H9 (cell line): ENCODE measurements at regions not wholly inside any gene's neighbourhood (a gene's known extent, or its start where the extent isn't known, plus 50 kb on each side); places are given as distances from the start of the nearest gene placed in this dataset.

Experiments used
- DNase-seq: peaks from one replicate; pipeline ENCODE4 v3.0.0-alpha.2; 2017
- H2AFZ ChIP-seq: one replicate; pipeline ENCODE4 v1.6.1; 2013; ENCODE audit warnings: mild to moderate bottlenecking, low read length, control low read depth, moderate library complexity
- H2AK5ac ChIP-seq: 2 replicates; pipeline ENCODE4 v1.6.1; 2013; ENCODE audit warnings: low read length, control low read depth, mixed read lengths; ENCODE audit not compliant: insufficient read length
- H2BK120ac ChIP-seq: one replicate; pipeline ENCODE4 v1.6.1; 2013; ENCODE audit warnings: low read depth, mild to moderate bottlenecking, low read length, control low read depth, inconsistent platforms; ENCODE audit not compliant: poor library complexity, severe bottlenecking
- H2BK12ac ChIP-seq: 2 replicates; pipeline ENCODE4 v1.6.1; 2013; ENCODE audit warnings: low read length, control low read depth, mixed read lengths, low read depth; ENCODE audit not compliant: insufficient read length
- H2BK15ac ChIP-seq: 2 replicates; pipeline ENCODE4 v1.6.1; 2013; ENCODE audit warnings: low read depth, low read length, control low read depth
- H2BK20ac ChIP-seq: one replicate; pipeline ENCODE4 v1.6.1; 2013; ENCODE audit warnings: low read depth, mild to moderate bottlenecking, low read length, control low read depth, inconsistent platforms; ENCODE audit not compliant: poor library complexity, severe bottlenecking
- H2BK5ac ChIP-seq: 2 replicates; pipeline ENCODE4 v1.6.1; 2013; ENCODE audit warnings: low read length, control low read depth, mixed read lengths; ENCODE audit not compliant: insufficient read length
- H3K14ac ChIP-seq: 2 replicates; pipeline ENCODE4 v1.6.1; 2013; ENCODE audit warnings: low read length, control low read depth; ENCODE audit not compliant: insufficient read depth
- H3K18ac ChIP-seq: 2 replicates; pipeline ENCODE4 v1.6.1; 2013; ENCODE audit warnings: low read depth, mild to moderate bottlenecking, mixed read lengths, low read length, control low read depth; ENCODE audit not compliant: insufficient read length
- H3K23ac ChIP-seq: 2 replicates; pipeline ENCODE4 v1.6.1; 2013; ENCODE audit warnings: low read length, control low read depth, mixed read lengths, low read depth; ENCODE audit not compliant: insufficient read length
- H3K23me2 ChIP-seq: 2 replicates; pipeline ENCODE4 v1.6.1; 2013; ENCODE audit warnings: low read depth, mild to moderate bottlenecking, mixed read lengths, low read length, control low read depth; ENCODE audit not compliant: insufficient read length, poor library complexity, severe bottlenecking
- H3K27ac ChIP-seq: 2 replicates; pipeline ENCODE4 v1.5.1; 2013; ENCODE audit warnings: low read length, control low read depth, mixed read lengths, low read depth; ENCODE audit not compliant: insufficient read length
- H3K27me3 ChIP-seq: 2 replicates; pipeline ENCODE4 v1.6.1; 2013; ENCODE audit warnings: low read length, control low read depth, inconsistent platforms; ENCODE audit not compliant: insufficient read depth
- H3K4ac ChIP-seq: 2 replicates; pipeline ENCODE4 v1.6.1; 2013; ENCODE audit warnings: low read depth, mild to moderate bottlenecking, control low read depth, inconsistent platforms, low read length, moderate library complexity
- H3K4me1 ChIP-seq: 2 replicates; pipeline ENCODE4 v1.6.1; 2013; ENCODE audit warnings: low read length, control low read depth, inconsistent platforms; ENCODE audit not compliant: insufficient read depth
- H3K4me2 ChIP-seq: 2 replicates; pipeline ENCODE4 v1.6.1; 2013; ENCODE audit warnings: low read length, control low read depth, mixed read lengths; ENCODE audit not compliant: insufficient read length, insufficient read depth
- H3K56ac ChIP-seq: 2 replicates; pipeline ENCODE4 v1.6.1; 2013; ENCODE audit warnings: low read depth, mild to moderate bottlenecking, mixed read lengths, low read length, control low read depth; ENCODE audit not compliant: insufficient read length
- H3K79me1 ChIP-seq: 2 replicates; pipeline ENCODE4 v1.6.1; 2013; ENCODE audit warnings: low read depth, mild to moderate bottlenecking, moderate library complexity, low read length, control low read depth, inconsistent platforms; ENCODE audit not compliant: insufficient read depth, poor library complexity, severe bottlenecking
- H3K79me2 ChIP-seq: 2 replicates; pipeline ENCODE4 v1.6.1; 2013; ENCODE audit warnings: low read length, control low read depth, inconsistent platforms; ENCODE audit not compliant: insufficient read depth
- H3K9ac ChIP-seq: 2 replicates; pipeline ENCODE4 v1.6.1; 2013; ENCODE audit warnings: low read length, control low read depth, mixed read lengths; ENCODE audit not compliant: insufficient read length; ENCODE audit errors: extremely low read depth
- H3K9me3 ChIP-seq: one replicate; pipeline ENCODE4 v1.6.1; 2013; ENCODE audit warnings: low read depth, low read length, inconsistent platforms; ENCODE audit not compliant: control insufficient read depth
- H3T11ph ChIP-seq: one replicate; pipeline ENCODE4 v1.6.1; 2013; ENCODE audit warnings: mild to moderate bottlenecking, low read length, control low read depth, inconsistent platforms
- H4K20me1 ChIP-seq: one replicate; pipeline ENCODE4 v1.6.1; 2013; ENCODE audit not compliant: control insufficient read depth, insufficient read length, insufficient read depth
- H4K5ac ChIP-seq: 2 replicates; pipeline ENCODE4 v1.6.1; 2013; ENCODE audit warnings: low read depth, mild to moderate bottlenecking, mixed read lengths, low read length, control low read depth; ENCODE audit not compliant: insufficient read length
- H4K8ac ChIP-seq: replicated peaks from 2 replicates; pipeline ENCODE4 v1.6.1; 2013; ENCODE audit warnings: low read length, control low read depth, mixed read lengths, low read depth; ENCODE audit not compliant: insufficient read length
- H4K91ac ChIP-seq: 2 replicates; pipeline ENCODE4 v1.6.1; 2013; ENCODE audit warnings: low read depth, mild to moderate bottlenecking, moderate library complexity, mixed read lengths, low read length, control low read depth; ENCODE audit not compliant: insufficient read length
- H3K27ac Mint-ChIP-seq, 3 experiments: 2 replicates in 2 of 3; 3 replicates in 1 of 3; pipeline ENCODE4 v1.8.0; 2020 to 2021; ENCODE audit warnings: mixed read lengths in 3 of 3, mild to moderate bottlenecking in 1 of 3, moderate library complexity in 1 of 3
- H3K27me3 Mint-ChIP-seq: 2 replicates; pipeline ENCODE4 v1.8.0; 2021; ENCODE audit warnings: low read depth, mild to moderate bottlenecking, moderate library complexity, mixed read lengths
- H3K36me3 Mint-ChIP-seq, 3 experiments: 2 replicates in 2 of 3; 3 replicates in 1 of 3; pipeline ENCODE4 v1.8.0; 2020 to 2021; ENCODE audit warnings: low read depth in 3 of 3, mixed read lengths in 3 of 3; ENCODE audit not compliant: insufficient read depth in 1 of 3
- H3K4me1 Mint-ChIP-seq, 2 experiments: 2 replicates each; pipeline ENCODE4 v1.8.0; 2020; ENCODE audit warnings: mixed read lengths in 2 of 2
- H3K4me3 Mint-ChIP-seq, 2 experiments: 2 replicates in 1 of 2; 3 replicates in 1 of 2; pipeline ENCODE4 v1.8.0; 2020 to 2021; ENCODE audit warnings: mild to moderate bottlenecking in 2 of 2, mixed read lengths in 2 of 2, moderate library complexity in 1 of 2
- H3K9me3 Mint-ChIP-seq, 2 experiments: 2 replicates in 1 of 2; 3 replicates in 1 of 2; pipeline ENCODE4 v1.8.0; 2020; ENCODE audit warnings: mild to moderate bottlenecking in 2 of 2, mixed read lengths in 2 of 2, moderate library complexity in 1 of 2
- CTCF ChIP-seq: fragments of 200-600 bp; sonication (generic); conservative IDR thresholded peaks from 3 replicates; pipeline ENCODE4 v1.8.0; 2021; ENCODE audit warnings: antibody characterized with exemption, mild to moderate bottlenecking
- WGBS: extraction: QIAGEN DNeasy Blood & Tissue Kit; methylation state at CpG from one replicate; pipeline ENCODE4 v1.1.7; 2013; ENCODE audit warnings: missing lambda C conversion rate, low lambda C conversion rate, mixed read lengths; ENCODE audit not compliant: insufficient read length; ENCODE audit errors: extremely low coverage; 5-methylcytosine and 5-hydroxymethylcytosine counted together

DNA sequence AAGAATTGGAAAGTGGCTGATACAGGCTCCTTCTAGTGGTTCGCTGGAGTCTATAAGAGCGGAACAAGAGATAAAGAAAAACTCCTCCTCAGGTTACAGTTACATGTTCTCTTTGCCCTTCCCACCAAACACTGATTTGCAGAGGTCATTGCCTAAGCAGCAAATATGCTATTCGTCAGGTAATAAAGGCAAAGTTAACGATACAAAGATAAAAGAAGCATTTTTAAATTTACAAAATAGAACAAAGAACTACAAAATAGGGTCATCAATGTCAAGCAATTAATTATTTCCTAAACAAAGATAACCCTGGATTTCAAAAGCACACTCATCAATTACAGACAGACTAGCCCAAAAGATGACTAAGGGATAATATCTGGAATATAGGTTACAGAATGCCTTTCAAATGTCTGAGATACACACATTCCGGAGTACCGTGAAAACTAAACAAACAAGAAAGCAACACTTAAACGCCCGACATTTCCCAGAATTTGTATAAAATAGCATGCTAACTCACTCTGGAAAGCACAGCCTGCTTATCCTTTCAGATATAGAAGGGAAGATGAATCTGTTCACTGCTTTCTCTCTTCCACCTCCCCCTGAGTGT, 186.4 kb downstream of the MREG start:
- no peak overlapping the region for H3K14ac ChIP-seq
- no peak overlapping the region for H2AK5ac ChIP-seq
- no peak overlapping the region for H4K8ac ChIP-seq
- DNase-seq: no peak
- H3K23me2 ChIP-seq: no peaks in the 10 kb centered on the region
- H3K36me3 Mint-ChIP-seq: no peaks in the 10 kb centered on the region
- no peak overlapping the region for H3K9ac ChIP-seq
- no peak overlapping the region for H3K56ac ChIP-seq
- no peaks in the 10 kb centered on the region for H3K79me1 ChIP-seq
- no peaks in the 10 kb centered on the region for H3K27me3 ChIP-seq
- H4K91ac ChIP-seq: no peak overlapping the region
- no peak overlapping the region for H3T11ph ChIP-seq
- no peaks in the 10 kb centered on the region for H3K79me2 ChIP-seq
- no peaks in the 10 kb centered on the region for H3K9me3 ChIP-seq
- H4K5ac ChIP-seq: no peak overlapping the region
- peaks cover 5 to 10% of the 10 kb centered on the region in 2 experiments for H3K4me1 Mint-ChIP-seq
- H2BK20ac ChIP-seq: no peak overlapping the region
- no peak overlapping the region for H2BK12ac ChIP-seq
- H3K27ac ChIP-seq: no peak overlapping the region
- H3K9me3 Mint-ChIP-seq: peaks cover 0 to 10% of the 10 kb centered on the region in 2 experiments; a peak in 3 of 5 replicates
- H3K27ac Mint-ChIP-seq: no peak overlapping the region; a peak in 1 of 7 replicates
- H3K4ac ChIP-seq: no peak overlapping the region
- H4K20me1 ChIP-seq: no peaks in the 10 kb centered on the region
- H3K4me3 Mint-ChIP-seq: no peak overlapping the region
- no peak overlapping the region for H2BK120ac ChIP-seq
- no peak for TF ChIP-seq CTCF
- H2BK5ac ChIP-seq: no peak overlapping the region
- no peak overlapping the region for H2BK15ac ChIP-seq
- no peaks in the 10 kb centered on the region for H3K27me3 Mint-ChIP-seq
- no peak overlapping the region for H3K18ac ChIP-seq
- no peak overlapping the region for H3K4me2 ChIP-seq
- H3K4me1 ChIP-seq: no peaks in the 10 kb centered on the region; the same call in 1 of the 2 replicates
- no peak overlapping the region for H3K23ac ChIP-seq
- WGBS: no CpG with 5 or more reads among the region's 8 CpGs
- no peak overlapping the region for H2AFZ ChIP-seq
